HG03159 (cell line): ENCODE measurements at regions not wholly inside any gene's neighbourhood (a gene's known extent, or its start where the extent isn't known, plus 50 kb on each side); places are given as distances from the start of the nearest gene placed in this dataset.
"Not testable (repeated sequence)": the region's sequence is repeated elsewhere in the genome, so short reads cannot be mapped to it uniquely, and the experiment has no call there.

Experiments
- ATAC-seq: cut with Tn5 transposase; IDR thresholded peaks from one replicate; pipeline ENCODE4 v1.9.1; 2021; ENCODE audit warnings: mild to moderate bottlenecking, moderate library complexity; ENCODE audit not compliant: unreplicated experiment

- no peak for ATAC-seq
These were observed 941.9 kb downstream of the SLC4A3 start for GRCh38 chr2:220569112-220569897.

GRCh38 chr2:220572385-220572784, 945.0 kb downstream of the SLC4A3 start:
- ATAC-seq: no peak

GRCh38 chr2:220574038-220574437, 946.6 kb downstream of the SLC4A3 start:
- no peak for ATAC-seq

GRCh38 chr2:220575963-220576362, 948.5 kb downstream of the SLC4A3 start:
- ATAC-seq: no peak

GRCh38 chr2:220579452-220579851, 952.0 kb downstream of the SLC4A3 start:
- no peak for ATAC-seq

GRCh38 chr2:220580113-220580512, 952.7 kb downstream of the SLC4A3 start:
- ATAC-seq: no peak

- no peak for ATAC-seq
These were observed 956.3 kb downstream of the SLC4A3 start for GRCh38 chr2:220583725-220584124.

- ATAC-seq: no peak
These were observed 957.8 kb downstream of the SLC4A3 start for GRCh38 chr2:220585241-220585640.

GRCh38 chr2:220586980-220587530, 959.6 kb downstream of the SLC4A3 start:
- ATAC-seq: no peak

- no peak for ATAC-seq
These were observed 960.7 kb downstream of the SLC4A3 start for GRCh38 chr2:220588148-220588547.

GRCh38 chr2:220590476-220590875, 963.0 kb downstream of the SLC4A3 start:
- ATAC-seq: no peak

GRCh38 chr2:220593526-220593925, 966.1 kb downstream of the SLC4A3 start:
- ATAC-seq: no peak

GRCh38 chr2:220601674-220602073, 970.4 kb downstream of the EPHA4 start:
- no peak for ATAC-seq

GRCh38 chr2:220613004-220613403, 959.1 kb downstream of the EPHA4 start:
- not testable (repeated sequence) for ATAC-seq

- ATAC-seq: no peak
These were observed 958.0 kb downstream of the EPHA4 start for GRCh38 chr2:220614064-220614463.

- ATAC-seq: no peak
These were observed 952.4 kb downstream of the EPHA4 start for GRCh38 chr2:220619525-220620220.

- ATAC-seq: no peak
These were observed 945.5 kb downstream of the EPHA4 start for GRCh38 chr2:220626603-220627002.

- ATAC-seq: no peak
These were observed 943.9 kb downstream of the EPHA4 start for GRCh38 chr2:220628252-220628651.

GRCh38 chr2:220641137-220641536, 931.0 kb downstream of the EPHA4 start:
- no peak for ATAC-seq

- ATAC-seq: no peak
These were observed 925.7 kb downstream of the EPHA4 start for GRCh38 chr2:220646424-220646823.

- ATAC-seq: no peak
These were observed 923.5 kb downstream of the EPHA4 start for GRCh38 chr2:220648628-220649027.

- ATAC-seq: no peak
These were observed 918.3 kb downstream of the EPHA4 start for GRCh38 chr2:220653776-220654175.
